Activated CD4-positive, alpha-beta T cell treated with anti-CD3 and anti-CD28 coated beads for 24 hours (primary cell): ENCODE measurements at regions not wholly inside any gene's neighbourhood (a gene's known extent, or its start where the extent isn't known, plus 50 kb on each side); places are given as distances from the start of the nearest gene placed in this dataset.

Source experiments
- DNase-seq, 2 donors: peaks; one replicate each; pipeline ENCODE4 v3.0.0-alpha.2; 2020; ENCODE audit warnings: low read depth in 2 of 2

DNA sequence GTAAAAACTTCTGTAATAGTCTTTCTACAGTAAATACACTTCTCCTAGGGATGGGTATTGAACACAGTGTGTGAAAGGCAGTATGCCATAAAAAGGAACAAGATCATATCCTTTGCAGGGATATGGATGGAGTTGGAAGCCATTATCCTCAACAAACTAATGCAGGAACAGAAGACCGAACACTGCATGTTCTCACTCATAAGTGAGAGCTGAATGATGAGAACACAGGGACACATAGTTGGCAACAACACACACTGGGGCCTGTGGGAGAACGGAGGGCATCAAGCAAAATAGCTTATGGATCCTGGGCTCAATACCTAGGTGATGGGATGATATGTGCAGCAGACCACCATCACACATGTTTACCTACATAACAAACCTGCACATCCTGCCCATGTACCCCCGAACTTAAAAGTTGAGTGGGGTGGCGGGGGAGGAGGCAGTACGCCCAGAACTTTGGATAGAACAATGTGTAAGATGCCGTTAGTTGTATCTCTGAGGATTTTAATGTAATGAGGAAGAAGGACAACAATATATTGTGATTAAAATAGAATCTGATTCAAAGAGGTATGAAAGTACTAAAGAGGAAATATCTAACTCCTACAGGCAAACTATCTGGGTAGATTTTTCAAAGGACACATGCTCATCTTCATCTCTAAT is 183.2 kb downstream of the NDFIP2 start:
- DNase-seq: no peak

GRCh38 chr13:79663435-79663834 is 182.5 kb downstream of the NDFIP2 start:
- no peak for DNase-seq

DNA sequence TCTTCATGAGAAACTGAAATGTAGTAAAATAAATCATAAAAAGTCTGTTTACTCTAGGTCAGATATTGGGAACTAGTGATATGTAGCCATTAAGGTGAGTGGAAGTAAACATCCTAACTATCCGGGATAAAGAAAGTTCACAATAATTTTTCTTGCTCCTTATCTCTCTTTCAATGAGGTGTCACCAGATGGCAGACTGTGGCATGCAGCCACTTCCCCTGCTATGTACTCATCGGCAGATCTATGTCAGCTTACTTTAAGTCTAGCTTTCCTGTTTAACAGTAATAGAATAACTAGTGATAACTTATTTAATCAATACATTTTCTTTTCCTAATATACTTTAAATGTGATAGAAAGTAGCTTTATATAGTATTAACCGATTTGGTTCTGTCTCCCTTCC is 181.9 kb downstream of the NDFIP2 start:
- no peak for DNase-seq

DNA sequence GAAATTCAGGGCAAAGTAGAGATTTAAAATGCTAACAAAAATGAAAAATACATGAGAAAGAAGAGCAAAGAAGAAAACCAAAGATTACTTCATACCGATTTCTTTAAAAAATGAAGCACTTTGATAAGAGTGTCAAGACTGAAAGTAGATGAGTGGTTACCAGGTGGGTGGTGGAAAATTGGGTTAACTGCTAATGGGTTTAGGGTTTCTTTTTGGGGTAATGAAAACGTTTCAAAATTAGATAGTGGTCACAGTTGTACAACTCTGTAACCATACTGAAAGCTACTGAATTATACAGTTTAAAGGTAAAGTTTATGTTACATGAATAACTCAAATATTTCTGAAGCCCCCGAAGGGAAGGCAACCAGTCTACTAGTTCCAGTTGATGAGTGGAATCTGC is 179.4 kb downstream of the NDFIP2 start:
- DNase-seq: no peak

DNA sequence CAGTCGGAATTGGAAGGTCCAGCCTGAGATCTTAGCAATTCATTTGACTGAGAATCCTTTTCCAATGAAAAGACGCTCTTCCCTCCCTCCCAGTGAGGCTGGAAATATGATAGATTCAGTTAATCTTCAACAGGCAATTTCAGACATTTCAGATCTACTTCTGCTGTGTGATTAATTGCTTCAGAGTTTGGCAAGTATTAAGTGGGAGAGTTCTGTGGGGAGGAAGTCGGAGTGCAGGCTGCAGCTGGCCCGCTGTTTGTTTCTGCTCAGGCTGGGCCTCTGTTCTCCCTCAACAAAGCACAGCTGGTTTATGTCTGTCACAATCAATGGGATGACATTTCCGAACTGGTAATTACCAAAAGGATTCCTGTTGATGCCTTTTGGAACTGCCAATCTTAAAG is 178.2 kb downstream of the NDFIP2 start:
- no peak for DNase-seq

DNA sequence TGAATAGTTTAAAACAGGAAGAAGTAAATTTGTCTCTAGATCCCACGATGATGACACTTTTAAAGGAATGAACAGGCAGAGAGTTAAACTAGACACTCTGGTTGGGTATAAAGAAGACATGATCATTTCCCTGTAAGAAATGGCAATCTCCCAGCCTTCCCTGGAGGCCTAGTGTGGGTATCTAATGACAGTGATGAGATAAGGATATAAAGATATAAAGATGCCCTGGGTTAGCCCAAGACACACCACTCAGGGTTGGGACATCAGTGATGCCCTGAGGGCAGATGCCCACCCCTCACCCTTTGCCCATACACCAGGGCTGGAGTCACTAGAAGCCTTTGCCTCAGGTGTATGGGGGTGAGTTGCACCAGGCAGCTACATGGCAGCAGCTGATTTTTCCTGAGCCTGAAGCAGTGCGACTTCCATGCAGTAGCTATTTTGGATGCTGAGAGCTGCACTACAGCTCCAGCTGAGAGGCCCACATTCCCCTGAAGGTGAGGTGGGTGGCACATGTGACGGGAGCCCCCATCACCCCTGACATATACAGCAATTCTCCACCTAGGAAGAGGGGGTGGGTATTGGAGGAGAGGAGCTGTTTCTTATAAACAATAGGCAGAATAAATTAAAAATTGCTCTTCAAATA is 177.5 kb downstream of the NDFIP2 start:
- DNase-seq: no peak

- no peak for DNase-seq
These were observed 174.6 kb downstream of the NDFIP2 start for GRCh38 chr13:79655509-79655908.

GRCh38 chr13:79654520-79654919 is 173.6 kb downstream of the NDFIP2 start:
- no peak for DNase-seq

GRCh38 chr13:79650688-79651087 is 169.7 kb downstream of the NDFIP2 start:
- no peak for DNase-seq

DNA sequence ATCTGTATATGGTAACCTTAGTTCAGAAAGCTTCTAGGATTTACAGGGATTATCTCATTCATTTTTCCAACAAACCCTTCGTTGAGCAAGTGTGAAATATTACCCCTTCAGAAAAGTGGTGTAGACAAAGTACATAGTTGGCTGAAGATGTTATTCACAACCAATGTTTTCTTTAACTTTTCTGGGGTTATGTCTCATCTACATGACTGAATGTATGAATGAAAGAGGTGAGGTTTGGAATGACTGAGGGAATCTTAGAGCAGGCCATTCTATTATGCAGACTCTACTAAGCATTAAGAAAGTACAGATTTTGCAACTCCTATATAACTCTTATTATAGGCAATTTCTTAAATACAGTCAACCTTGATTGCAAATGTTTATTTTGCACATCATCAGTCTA is 167.2 kb downstream of the NDFIP2 start:
- DNase-seq: no peak

- DNase-seq: no peak
These were observed 166.6 kb downstream of the NDFIP2 start for GRCh38 chr13:79647533-79647932.

- no peak for DNase-seq
These were observed 165.9 kb downstream of the NDFIP2 start for GRCh38 chr13:79646880-79647279.

DNA sequence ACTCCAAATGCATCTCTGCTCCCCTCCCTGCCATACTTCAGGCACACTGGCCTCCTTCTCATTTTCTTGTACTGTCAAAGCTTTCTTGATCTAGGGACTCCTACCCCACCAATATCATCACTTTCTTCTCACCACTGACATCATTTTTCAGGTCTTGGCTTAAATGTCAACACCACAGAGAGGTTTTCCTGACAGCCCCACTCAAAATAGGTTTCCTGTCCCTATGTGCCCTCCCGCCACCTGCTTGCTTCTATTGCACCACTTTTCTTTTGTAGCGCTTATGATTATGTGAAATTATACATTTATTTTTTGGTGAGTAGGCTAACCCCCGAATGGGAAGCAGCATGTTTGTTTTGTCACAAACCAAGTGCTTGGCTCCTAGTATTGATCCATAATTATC is 164.6 kb downstream of the NDFIP2 start:
- no peak for DNase-seq

GRCh38 chr13:79642596-79642995 is 161.6 kb downstream of the NDFIP2 start:
- DNase-seq: no peak

DNA sequence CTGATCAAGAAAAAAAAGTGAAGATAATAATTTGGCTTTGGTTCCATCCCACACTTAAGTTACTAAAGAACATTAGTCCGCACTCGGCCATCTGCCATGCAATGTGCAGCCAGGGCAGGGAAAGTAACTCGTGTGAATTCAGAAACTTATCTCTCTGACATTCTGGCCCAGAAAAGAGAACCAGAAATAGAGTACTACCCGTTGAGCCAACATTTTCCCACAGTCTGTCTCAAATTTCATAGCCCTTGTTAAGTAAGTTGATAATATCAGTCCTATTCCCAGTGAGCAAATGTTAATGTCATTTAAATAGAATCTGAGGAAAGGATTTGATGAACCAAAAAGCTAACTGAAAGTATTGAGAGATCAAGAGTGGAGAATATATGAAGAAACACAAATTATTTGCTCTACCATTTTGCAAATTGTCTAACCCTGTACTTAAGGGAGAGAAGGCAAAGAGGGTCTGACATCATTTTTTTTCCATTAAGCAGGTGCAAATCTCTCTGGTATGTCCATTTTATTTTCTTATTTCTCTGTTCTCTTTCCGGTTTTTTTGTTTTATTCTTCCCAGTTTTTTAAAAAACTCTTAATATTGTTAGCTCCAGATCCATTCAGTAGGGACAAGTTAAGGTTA is 156.3 kb downstream of the NDFIP2 start:
- DNase-seq: no peak

- DNase-seq: no peak
These were observed 150.2 kb downstream of the NDFIP2 start for GRCh38 chr13:79631051-79631659.

DNA sequence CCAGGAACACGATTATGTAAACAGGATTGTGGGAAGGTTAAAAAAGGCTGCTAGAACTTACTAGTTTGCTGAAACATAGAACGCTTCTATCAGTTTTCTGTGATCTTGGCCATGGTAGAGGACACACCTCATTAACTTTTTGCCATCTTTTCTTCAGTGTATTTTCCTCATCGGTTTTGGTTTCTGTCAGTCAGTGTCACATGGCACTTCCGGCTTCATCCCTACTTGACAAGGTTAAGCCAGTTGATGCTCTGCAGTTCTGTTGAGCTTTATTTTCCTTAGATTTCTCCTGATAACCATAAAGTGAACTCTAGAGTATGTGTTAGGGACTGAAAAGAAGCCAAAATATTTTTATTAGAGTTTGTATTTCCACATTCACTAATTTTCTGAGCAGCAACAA is 147.5 kb downstream of the NDFIP2 start:
- DNase-seq: no peak

DNA sequence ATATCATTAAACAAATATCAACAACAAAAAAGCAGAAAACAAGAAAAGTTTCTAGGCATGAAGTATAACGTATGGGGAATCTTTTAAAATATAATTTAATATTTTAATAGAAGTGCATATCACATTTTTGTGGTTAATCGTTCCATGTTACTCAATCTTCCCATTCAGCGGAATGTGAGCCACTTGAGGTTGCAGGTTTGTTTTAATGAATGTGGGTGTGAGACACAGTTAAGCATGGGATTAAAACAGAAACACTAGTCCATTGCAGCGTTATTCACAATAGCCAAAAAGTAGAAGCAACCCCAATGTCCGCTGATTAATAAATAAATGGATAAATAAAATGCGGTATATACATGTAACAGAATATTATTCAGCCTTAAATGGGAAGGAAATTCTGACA is 146.0 kb downstream of the NDFIP2 start:
- DNase-seq: no peak

DNA sequence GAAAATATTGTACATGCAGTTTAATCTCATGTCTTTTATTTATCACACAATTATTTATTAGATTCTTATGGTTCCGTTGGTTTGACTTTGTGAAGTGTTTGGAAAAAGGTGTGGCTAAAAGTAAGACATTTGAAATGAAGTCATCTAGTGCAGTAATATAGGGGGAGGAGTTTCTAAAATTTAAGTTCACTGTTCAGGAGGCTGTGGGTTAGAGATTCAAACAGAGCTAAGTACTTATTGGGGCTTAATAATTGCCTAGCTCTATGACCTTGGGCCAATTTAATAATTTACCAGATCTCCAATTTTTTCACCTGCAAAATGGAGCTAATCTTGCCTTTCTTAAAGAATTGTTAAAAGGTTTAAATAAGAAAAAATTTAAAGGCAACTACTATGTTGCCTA is 144.6 kb downstream of the NDFIP2 start:
- DNase-seq: no peak

GRCh38 chr13:79621902-79622301 is 140.9 kb downstream of the NDFIP2 start:
- no peak for DNase-seq

GRCh38 chr13:79621449-79621848 is 140.5 kb downstream of the NDFIP2 start:
- DNase-seq: no peak

- DNase-seq: no peak
These were observed 133.4 kb downstream of the NDFIP2 start for GRCh38 chr13:79614250-79614918.
